A673 (cell line): ENCODE measurements at regions not wholly inside any gene's neighbourhood (a gene's known extent, or its start where the extent isn't known, plus 50 kb on each side); places are given as distances from the start of the nearest gene placed in this dataset.

ENCODE experiments used
- BruUV-seq: library from RNA; stranded (reverse); fragments of 400-500 nt; replicated peaks from 2 replicates; lab custom pipeline; 2021; lab: Mats Ljungman, UMichigan
- CTCF ChIA-PET: fragments of 300-600 bp; sonication (Branson Sonifier 250); formaldehyde crosslinking; loops from one replicate; lab custom pipeline; 2022; ENCODE audit warnings: antibody characterized with exemption; lab: Charles Lee
- POLR2A ChIA-PET: fragments of 300-600 bp; sonication (Branson Sonifier 250); formaldehyde crosslinking; loops from one replicate; lab custom pipeline; 2022; ENCODE audit warnings: antibody characterized with exemption; ENCODE audit not compliant: low non-redundant PET; lab: Charles Lee
- DNase-seq: peaks from one replicate; pipeline ENCODE4 v3.0.0-alpha.2; 2015; ENCODE audit warnings: low spot score
- H3K27ac ChIP-seq: fragments of 200-600 bp; sonication (generic); 2 replicates; pipeline ENCODE4 v1.5.1; 2016; ENCODE audit warnings: mixed run types, low read depth, mild to moderate bottlenecking, mixed read lengths, antibody characterized with exemption, low read length; ENCODE audit not compliant: poor library complexity, severe bottlenecking
- H3K27me3 ChIP-seq: fragments of 200-600 bp; sonication (generic); replicated peaks from 2 replicates; pipeline ENCODE4 v1.6.1; 2017; ENCODE audit warnings: mixed run types, low read depth, mild to moderate bottlenecking, mixed read lengths, antibody characterized with exemption, low read length; ENCODE audit not compliant: insufficient read depth, poor library complexity
- H3K36me3 ChIP-seq: fragments of 200-600 bp; sonication (generic); 2 replicates; pipeline ENCODE4 v1.6.1; 2016; ENCODE audit warnings: mixed run types, mild to moderate bottlenecking, mixed read lengths, antibody characterized with exemption, low read length; ENCODE audit not compliant: insufficient read depth, poor library complexity, severe bottlenecking
- H3K4me1 ChIP-seq: fragments of 200-600 bp; sonication (generic); 2 replicates; pipeline ENCODE4 v1.6.1; 2017; ENCODE audit warnings: mixed run types, mild to moderate bottlenecking, mixed read lengths, antibody characterized with exemption, low read length; ENCODE audit not compliant: insufficient read depth, poor library complexity, severe bottlenecking
- H3K4me3 ChIP-seq: fragments of 200-600 bp; sonication (generic); 2 replicates; pipeline ENCODE4 v1.5.1; 2016; ENCODE audit warnings: low read depth, mixed run types, mild to moderate bottlenecking, mixed read lengths, low read length; ENCODE audit not compliant: poor library complexity, severe bottlenecking
- H3K9me3 ChIP-seq: fragments of 200-600 bp; sonication (generic); 2 replicates; pipeline ENCODE4 v1.6.1; 2016; ENCODE audit warnings: mixed run types, low read depth, mild to moderate bottlenecking, mixed read lengths, antibody characterized with exemption, low read length; ENCODE audit not compliant: poor library complexity, severe bottlenecking
- EZH2 ChIP-seq: fragments of 200-600 bp; sonication (generic); IDR thresholded peaks from 2 replicates; pipeline ENCODE4 v1.6.1; 2017; ENCODE audit warnings: borderline replicate concordance, low read depth, mild to moderate bottlenecking, mixed read lengths, antibody characterized with exemption, low read length; ENCODE audit not compliant: poor library complexity, severe bottlenecking
- intact Hi-C: fragments of 100-400 bp; cut with micrococcal nuclease; formaldehyde crosslinking; loops from one replicate; pipeline ENCODE4 v1.10.0; 2022; ENCODE audit not compliant: unreplicated experiment
- TF ChIP-seq, protein P1 (sequence below): fragments of 300-800, 200-600 bp; sonication (generic); conservative IDR thresholded peaks from 2 replicates; pipeline ENCODE4 v1.5.1; 2017; ENCODE audit warnings: low read depth, mild to moderate bottlenecking, antibody characterized with exemption, low read length, moderate library complexity, mixed read lengths

DNA sequence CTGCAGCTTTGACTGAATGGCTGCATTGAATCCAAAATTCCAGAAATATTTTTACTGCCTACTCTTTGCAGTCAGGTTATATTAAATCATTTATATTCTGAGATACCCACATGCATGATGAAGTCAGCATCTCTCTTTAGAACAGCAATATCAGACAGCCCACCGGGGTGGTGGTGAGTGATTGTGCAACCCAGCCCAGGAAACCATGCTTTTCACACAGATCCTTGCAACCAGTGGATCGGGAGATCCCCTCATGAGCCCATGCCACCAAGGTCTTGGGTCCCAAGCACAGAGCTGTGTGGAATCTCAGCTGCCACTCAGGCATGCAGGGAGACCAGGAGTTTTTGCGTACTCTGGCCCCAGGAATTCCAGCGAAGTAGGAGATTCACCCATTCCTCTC is 226.5 kb downstream of the DTWD2 start:
- Histone ChIP-seq H3K36me3 (no peaks in the 10 kb centered on the region), H3K4me3 (no peak overlapping the region), H3K4me1 (no peaks in the 10 kb centered on the region), H3K27me3 (no peaks in the 10 kb centered on the region), H3K9me3 (no peaks in the 10 kb centered on the region), H3K27ac (no peak overlapping the region)
- intact Hi-C loops: no loop called here
- no TSS peak for BruUV-seq
- POLR2A ChIA-PET: no interaction called here
- CTCF ChIA-PET: no interaction called here
- TF ChIP-seq, protein P1, sequence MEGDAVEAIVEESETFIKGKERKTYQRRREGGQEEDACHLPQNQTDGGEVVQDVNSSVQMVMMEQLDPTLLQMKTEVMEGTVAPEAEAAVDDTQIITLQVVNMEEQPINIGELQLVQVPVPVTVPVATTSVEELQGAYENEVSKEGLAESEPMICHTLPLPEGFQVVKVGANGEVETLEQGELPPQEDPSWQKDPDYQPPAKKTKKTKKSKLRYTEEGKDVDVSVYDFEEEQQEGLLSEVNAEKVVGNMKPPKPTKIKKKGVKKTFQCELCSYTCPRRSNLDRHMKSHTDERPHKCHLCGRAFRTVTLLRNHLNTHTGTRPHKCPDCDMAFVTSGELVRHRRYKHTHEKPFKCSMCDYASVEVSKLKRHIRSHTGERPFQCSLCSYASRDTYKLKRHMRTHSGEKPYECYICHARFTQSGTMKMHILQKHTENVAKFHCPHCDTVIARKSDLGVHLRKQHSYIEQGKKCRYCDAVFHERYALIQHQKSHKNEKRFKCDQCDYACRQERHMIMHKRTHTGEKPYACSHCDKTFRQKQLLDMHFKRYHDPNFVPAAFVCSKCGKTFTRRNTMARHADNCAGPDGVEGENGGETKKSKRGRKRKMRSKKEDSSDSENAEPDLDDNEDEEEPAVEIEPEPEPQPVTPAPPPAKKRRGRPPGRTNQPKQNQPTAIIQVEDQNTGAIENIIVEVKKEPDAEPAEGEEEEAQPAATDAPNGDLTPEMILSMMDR: no peak
- TF ChIP-seq EZH2: no peak
- no peak for DNase-seq

DNA sequence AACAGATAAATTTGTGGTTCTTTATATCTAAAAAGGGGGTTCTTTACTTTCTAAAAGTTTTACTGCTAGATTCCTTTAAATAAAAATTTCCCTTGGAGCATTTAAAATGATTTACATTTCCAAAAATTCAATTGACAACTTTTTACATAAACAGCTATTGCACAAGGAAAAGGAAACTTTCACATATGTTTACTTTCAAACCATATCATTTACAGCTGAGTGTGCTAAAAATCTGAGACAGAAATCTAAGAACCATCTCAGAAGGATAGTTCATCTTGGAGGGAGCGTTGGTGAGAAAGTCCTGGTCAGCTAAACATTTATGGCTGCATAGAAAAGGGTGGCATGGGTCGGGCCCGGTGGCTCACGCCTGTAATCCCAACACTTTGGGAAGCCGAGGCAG is 235.4 kb downstream of the DTWD2 start:
- TF ChIP-seq EZH2: no peak
- TF ChIP-seq, protein P1: no peak
- no peaks in the 10 kb centered on the region for H3K9me3 ChIP-seq
- ChIA-PET POLR2A (no interaction called here), CTCF (no interaction called here)
- H3K4me3 ChIP-seq: no peak overlapping the region
- DNase-seq: no peak
- no TSS peak for BruUV-seq
- intact Hi-C loops: no loop called here
- H3K4me1 ChIP-seq: no peaks in the 10 kb centered on the region
- H3K27ac ChIP-seq: no peak overlapping the region
- H3K36me3 ChIP-seq: no peaks in the 10 kb centered on the region
- peaks cover 26% of the 10 kb centered on the region for H3K27me3 ChIP-seq

DNA sequence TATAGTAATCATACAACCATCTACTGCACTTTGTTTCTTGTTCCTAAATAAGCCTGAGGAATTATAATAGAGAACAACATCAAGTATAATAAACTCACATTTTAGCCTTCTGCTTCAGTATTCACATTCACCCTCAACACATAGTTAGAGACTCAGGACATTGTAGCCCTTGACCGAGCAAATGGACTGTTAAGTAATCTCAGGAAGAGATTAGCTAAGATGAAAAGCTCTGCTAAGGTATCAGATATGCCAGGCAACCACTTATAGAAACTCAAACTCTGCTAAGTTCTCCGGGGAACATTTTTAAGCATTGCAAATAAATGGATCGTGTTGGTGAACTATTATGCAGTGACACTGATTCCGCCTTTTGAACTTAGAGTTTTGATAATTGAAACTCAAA is 252.0 kb downstream of the DTWD2 start:
- no peaks in the 10 kb centered on the region for H3K9me3 ChIP-seq
- BruUV-seq: no TSS peak
- no peaks in the 10 kb centered on the region for H3K4me1 ChIP-seq
- intact Hi-C loops: no loop called here
- H3K27me3 ChIP-seq: no peaks in the 10 kb centered on the region
- DNase-seq: no peak
- TF ChIP-seq, protein P1: no peak
- TF ChIP-seq EZH2: no peak
- H3K36me3 ChIP-seq: no peaks in the 10 kb centered on the region
- no peak overlapping the region for H3K27ac ChIP-seq
- ChIA-PET CTCF (no interaction called here), POLR2A (no interaction called here)
- no peak overlapping the region for H3K4me3 ChIP-seq
